ENCODE measurements at regions not wholly inside any gene's neighbourhood (a gene's known extent, or its start where the extent isn't known, plus 50 kb on each side); places are given as distances from the start of the nearest gene placed in this dataset.

- no peak overlapping the region for H2BK20ac ChIP-seq (ENCODE audit: low read depth, low read length, poor library complexity, severe bottlenecking)
- no peaks in the 10 kb centered on the region for H3K79me2 ChIP-seq (ENCODE audit: insufficient read depth, low read length)
- Mint-ChIP-seq H3K4me3 (no peak overlapping the region), H3K9me3 (no peaks in the 10 kb centered on the region), H3K4me1 (peaks cover 6% of the 10 kb centered on the region in 2 experiments), H3K27ac (no peak overlapping the region), H3K27me3 (ENCODE audit: low read depth) (no peaks in the 10 kb centered on the region), H3K36me3 (ENCODE audit: insufficient read depth in 1 of 3, low read depth in 3 of 3) (no peaks in the 10 kb centered on the region; a peak in 1 of 7 replicates)
- H4K91ac ChIP-seq (ENCODE audit: insufficient read length, low read depth, low read length) = no peak overlapping the region
- no peaks in the 10 kb centered on the region; the same call in 1 of the 2 replicates for H3K4me1 ChIP-seq (ENCODE audit: insufficient read depth, low read length)
- H3K23me2 ChIP-seq (ENCODE audit: insufficient read length, low read depth, low read length, poor library complexity, severe bottlenecking) = no peaks in the 10 kb centered on the region
- H2BK120ac ChIP-seq (ENCODE audit: low read depth, low read length, poor library complexity, severe bottlenecking) = no peak overlapping the region
- H3K14ac ChIP-seq (ENCODE audit: insufficient read depth, low read length) = no peak overlapping the region
- WGBS (ENCODE audit: extremely low coverage, insufficient read length, low lambda C conversion rate) = no CpG with 5 or more reads among the region's 3 CpGs
- H4K20me1 ChIP-seq (ENCODE audit: control insufficient read depth, insufficient read depth, insufficient read length) = no peaks in the 10 kb centered on the region
- no peak overlapping the region for H3K9ac ChIP-seq (ENCODE audit: extremely low read depth, insufficient read length, low read length)
- no peak overlapping the region for H4K8ac ChIP-seq (replicated peaks; ENCODE audit: insufficient read length, low read depth, low read length)
- H2BK15ac ChIP-seq (ENCODE audit: low read depth, low read length) = no peak overlapping the region
- H2AFZ ChIP-seq (ENCODE audit: low read length) = no peak overlapping the region
- H3K27ac ChIP-seq (ENCODE audit: insufficient read length, low read depth, low read length) = no peak overlapping the region
- H3T11ph ChIP-seq (ENCODE audit: low read length) = no peak overlapping the region
- H2BK5ac ChIP-seq (ENCODE audit: insufficient read length, low read length) = no peak overlapping the region
- no peak for TF ChIP-seq CTCF (conservative IDR thresholded peaks at IDR 0.05)
- H3K27me3 ChIP-seq (ENCODE audit: insufficient read depth, low read length) = no peaks in the 10 kb centered on the region
- no peak for DNase-seq
- H2AK5ac ChIP-seq (ENCODE audit: insufficient read length, low read length) = no peak overlapping the region
- H3K18ac ChIP-seq (ENCODE audit: insufficient read length, low read depth, low read length) = no peak overlapping the region
- no peak overlapping the region for H3K56ac ChIP-seq (ENCODE audit: insufficient read length, low read depth, low read length)
- no peaks in the 10 kb centered on the region for H3K9me3 ChIP-seq (ENCODE audit: control insufficient read depth, low read depth, low read length)
- H3K4me2 ChIP-seq (ENCODE audit: insufficient read depth, insufficient read length, low read length) = no peak overlapping the region
- H3K4ac ChIP-seq (ENCODE audit: low read depth, low read length) = no peak overlapping the region
- H3K23ac ChIP-seq (ENCODE audit: insufficient read length, low read depth, low read length) = no peak overlapping the region
- H4K5ac ChIP-seq (ENCODE audit: insufficient read length, low read depth, low read length) = no peak overlapping the region
- no peak overlapping the region for H2BK12ac ChIP-seq (ENCODE audit: insufficient read length, low read depth, low read length)
- H3K79me1 ChIP-seq (ENCODE audit: insufficient read depth, low read depth, low read length, poor library complexity, severe bottlenecking) = no peaks in the 10 kb centered on the region
Measured at GRCh38 chr2:147558620-147559019, 286.2 kb upstream of the ACVR2A start.
